GM19397 (cell line): ENCODE measurements at regions not wholly inside any gene's neighbourhood (a gene's known extent, or its start where the extent isn't known, plus 50 kb on each side); places are given as distances from the start of the nearest gene placed in this dataset.

Source experiments
- ATAC-seq: cut with Tn5 transposase; IDR thresholded peaks from one replicate; pipeline ENCODE4 v1.9.1; 2021; ENCODE audit warnings: mild to moderate bottlenecking, moderate library complexity; ENCODE audit not compliant: unreplicated experiment

DNA sequence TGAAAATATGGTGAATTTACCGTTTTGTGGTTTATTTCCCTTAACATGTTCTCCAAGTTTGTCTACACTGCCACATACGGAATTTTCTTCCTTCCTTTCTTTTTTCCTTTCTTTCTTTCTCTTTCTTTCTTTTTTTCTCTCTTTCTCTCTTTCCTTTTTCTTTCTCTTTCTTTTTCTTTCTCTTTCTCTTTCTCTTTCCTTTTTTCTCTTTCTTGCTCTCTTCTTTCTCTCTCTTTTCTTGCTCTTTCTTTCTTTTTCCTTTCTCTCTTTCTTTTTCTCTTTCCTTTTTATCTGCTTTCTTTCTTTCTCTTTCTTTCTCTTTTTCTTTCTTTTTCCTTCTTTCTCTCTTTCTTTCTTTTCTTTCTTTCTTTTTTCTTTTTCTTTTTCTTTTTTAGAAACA is 1962.3 kb upstream of the PCDH20 start:
- no peak for ATAC-seq

DNA sequence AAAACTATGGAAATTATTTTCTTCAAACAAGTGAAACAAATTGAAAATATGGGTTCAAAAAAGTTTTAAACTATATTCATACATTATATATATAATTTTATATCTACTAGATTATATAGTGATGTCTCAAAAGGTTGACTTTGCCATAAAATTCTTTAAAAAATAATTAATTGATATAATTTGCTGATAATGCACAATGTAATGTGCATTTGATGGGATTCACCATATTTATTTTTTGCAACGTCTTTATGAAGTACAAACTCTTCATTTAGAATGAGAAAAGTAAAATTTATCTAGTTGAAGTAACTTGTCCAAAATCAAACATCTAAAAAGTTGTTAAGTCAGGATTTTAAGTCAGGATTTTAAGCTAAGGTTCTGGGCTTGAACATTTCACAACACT is 1954.5 kb upstream of the PCDH20 start:
- no peak for ATAC-seq

DNA sequence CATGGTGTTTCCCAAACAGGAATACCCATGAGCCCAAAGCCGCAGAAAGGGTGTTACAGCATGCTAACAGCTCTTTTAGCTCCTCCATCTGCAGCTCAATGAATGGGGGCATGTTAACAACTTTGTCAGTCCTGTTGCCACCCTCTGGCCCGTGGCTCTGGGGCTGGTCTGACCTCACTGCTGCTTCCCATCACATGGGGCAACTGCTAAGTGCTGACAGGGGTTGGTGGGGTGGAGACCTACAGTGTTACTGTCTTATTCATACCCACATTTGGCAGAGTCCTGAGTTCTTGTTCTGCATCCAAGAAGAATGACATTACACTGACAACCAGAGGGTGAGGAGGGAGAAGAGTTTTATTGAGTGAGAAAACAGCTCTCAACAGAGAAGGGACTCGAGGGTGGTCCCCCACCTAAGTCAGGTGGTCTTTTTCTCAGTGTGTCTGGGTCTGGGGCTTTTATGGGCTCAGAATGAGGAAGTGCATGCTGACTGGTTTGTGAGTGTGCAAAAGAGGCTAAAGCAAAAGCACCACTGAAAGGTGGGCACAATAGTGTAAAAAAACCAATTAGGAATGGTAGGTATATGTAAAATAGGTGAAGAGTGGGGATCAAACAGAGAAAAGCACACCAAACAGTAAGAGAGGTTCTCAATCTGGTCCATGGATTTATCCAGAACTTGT is 1952.0 kb upstream of the PCDH20 start:
- no peak for ATAC-seq

DNA sequence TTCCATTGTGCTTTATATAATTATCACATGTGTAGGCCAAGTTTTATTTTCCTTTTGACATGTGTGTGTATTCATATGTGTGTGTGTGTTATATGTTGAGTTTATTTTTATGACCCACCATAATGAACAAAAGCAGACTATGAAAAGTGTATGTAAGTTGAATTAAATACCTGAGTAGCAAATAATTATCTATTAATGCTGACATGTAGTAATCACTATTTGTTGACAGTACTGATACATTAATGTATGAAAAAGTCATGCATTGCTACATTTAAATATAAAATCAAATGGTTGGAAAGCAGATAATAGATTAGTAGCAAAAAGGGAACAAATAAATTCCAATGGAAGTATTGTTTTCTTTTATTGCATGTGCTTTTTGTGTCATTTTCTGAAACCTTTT is 1948.5 kb upstream of the PCDH20 start:
- ATAC-seq, result no peak

DNA sequence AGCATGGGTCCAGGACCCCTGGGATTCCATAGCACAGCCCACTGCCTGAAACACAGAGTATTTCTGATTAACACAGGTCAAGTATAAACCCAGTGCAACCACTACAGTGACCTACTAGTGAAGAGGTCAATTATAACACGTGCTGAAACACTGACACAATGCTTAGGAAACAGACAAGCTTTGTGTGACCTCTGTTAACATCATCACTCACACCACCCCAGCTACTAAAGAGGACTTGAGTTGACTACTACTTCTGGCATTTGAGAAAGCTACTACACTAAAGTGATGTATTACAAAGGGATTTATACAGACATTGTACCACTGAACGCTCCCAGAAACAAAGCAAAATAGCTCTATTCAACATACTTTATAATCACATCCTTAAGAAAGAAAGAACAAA is 1935.9 kb upstream of the PCDH20 start:
- no peak for ATAC-seq

DNA sequence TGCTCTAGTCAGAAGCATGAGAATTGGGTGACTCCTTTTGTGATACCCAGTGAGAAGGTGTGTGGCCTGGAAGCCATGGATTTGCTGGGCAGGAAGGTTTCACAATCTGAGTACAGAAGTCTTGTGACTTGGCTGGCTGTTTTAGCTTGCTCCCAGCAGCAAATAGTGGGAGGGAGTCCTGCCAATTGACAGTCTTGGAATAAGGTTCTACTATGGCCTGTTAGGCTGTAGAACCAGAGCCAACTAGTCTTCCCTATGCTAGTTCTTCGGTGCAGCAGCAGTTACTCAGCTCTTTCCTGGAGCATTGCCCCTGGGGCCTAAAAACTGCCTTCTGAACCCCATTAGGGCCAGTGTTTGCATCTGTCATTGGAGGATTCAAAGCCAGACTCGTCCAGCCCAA is 1935.4 kb upstream of the PCDH20 start:
- no peak for ATAC-seq

DNA sequence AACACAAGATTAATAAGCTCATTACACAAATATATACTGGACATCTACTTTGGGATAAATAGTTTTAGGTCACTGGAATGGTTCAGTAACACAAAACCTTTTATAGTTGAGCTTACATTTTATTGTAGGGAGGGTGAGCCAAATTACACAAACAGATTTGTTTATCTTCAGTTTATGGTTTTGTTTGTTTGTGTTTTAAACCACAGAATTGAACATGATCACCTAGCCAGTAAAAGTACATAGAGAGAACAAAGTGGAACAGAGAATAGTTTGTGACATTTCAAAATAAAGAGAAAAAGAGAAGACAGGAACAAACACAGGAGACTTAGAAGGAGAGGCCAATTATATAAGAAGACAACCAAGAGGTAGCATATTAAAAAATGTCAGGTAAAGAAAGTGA is 1930.2 kb upstream of the PCDH20 start:
- no peak for ATAC-seq

DNA sequence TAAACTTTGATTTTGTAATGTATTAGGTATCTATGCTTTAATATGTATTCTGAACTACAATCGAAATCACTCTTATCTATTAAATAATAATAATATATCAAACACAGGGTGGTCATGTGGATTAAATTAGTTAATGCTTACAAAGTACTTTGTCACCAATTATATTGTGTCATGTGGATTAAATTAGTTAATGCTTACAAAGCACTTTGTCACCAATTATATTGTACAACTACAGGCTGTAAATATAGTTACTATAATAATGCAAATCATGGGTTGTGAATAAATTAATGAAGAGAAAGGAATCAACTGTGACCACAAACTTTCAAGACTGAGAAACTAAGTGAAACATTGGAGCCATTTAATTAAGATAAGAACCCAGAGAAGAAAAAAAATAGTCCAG is 1929.1 kb upstream of the PCDH20 start:
- no peak for ATAC-seq

DNA sequence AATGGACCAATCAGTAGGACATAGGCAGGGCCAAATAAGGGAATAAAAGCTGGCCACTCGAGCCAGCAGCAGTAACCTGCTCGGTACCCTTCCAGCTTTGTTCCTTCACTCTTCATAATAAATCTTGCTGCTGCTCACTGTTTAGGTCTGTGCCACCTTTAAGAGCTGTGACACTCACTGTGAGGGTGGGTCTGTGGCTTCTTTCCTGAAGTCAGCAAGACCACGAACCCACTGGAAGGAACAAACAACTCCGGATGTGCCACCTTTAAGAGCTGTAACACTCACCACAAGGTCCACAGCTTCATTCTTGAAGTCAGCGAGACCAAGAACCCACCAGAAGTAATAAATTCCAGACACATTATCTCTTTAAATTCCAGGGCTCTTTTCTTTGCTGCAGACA is 1922.3 kb upstream of the PCDH20 start:
- ATAC-seq, result no peak

DNA sequence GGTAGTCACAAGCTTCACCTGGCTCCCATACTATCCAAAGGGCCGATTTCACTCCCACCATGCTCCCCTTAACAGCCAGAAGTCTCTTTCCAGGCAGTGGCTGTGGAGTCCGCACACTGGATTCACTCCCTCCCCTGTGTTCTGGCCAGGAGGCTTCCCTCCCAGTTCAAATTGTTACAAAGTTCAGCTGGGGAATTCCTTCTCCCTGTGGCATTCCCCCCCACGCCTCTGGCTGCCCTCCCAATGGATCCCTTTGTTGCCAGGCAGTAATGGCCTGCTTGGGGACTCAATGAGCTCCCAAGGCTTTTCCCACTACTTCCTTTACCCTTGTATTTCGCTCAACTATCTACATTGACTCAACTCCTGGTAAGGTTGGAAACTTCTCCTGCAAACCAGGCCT is 1921.4 kb upstream of the PCDH20 start:
- ATAC-seq, result no peak

DNA sequence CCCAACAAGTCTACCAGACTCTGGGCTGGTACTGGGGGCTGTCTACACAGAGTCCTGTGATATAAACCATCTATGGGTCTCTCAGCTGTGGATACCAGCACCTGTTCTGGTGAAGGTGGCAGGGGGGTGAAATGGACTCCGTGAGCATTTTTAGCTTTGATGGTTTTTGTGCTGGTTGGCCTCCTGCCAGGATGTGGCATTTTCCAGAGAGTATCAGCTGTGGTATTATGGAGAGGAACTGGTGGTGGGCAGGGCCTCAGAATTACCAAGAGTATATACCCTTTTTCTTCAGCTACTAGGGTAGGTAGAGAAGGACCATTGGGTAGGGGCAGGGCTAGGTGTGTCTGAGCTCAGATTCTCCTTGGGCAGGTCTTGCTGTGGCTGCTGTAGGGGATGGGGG is 1920.9 kb upstream of the PCDH20 start:
- ATAC-seq, result no peak

DNA sequence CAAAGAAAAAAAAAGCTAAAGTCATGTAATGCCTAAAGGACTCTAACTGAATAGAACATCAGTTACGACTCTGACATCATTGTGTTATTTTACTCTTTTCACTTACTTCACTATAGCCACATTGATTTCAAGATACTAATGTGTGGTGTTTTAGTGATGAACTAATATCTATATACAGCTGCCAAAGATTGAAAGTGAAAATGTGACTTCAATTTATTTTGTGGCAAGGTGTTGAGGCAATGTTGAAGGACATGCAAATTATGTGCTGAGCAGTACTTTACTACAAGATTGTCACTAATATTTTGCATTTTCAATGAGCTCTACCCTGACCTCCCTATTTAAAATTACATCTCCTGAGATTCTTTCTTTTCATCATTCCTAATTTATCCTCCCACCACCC is 1911.9 kb upstream of the PCDH20 start:
- no peak for ATAC-seq

DNA sequence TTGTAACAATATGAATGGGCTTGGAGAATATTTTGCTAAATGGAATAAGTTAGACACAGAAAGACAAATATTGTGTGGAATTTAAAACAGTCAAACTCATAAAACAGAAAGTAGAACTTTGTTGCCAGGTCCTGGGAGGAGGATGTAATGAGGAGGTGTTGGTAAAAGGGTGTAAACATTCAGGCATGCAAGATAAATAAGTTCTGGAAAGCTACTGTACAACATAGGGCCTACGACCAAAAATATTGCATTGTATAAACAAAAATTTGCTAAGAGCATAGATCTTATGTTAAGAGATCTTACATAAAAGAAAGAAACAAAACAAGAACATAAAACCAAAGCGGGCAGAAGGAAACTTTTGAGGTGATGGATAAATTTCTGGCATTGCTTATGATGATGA is 1907.8 kb upstream of the PCDH20 start:
- no peak for ATAC-seq

DNA sequence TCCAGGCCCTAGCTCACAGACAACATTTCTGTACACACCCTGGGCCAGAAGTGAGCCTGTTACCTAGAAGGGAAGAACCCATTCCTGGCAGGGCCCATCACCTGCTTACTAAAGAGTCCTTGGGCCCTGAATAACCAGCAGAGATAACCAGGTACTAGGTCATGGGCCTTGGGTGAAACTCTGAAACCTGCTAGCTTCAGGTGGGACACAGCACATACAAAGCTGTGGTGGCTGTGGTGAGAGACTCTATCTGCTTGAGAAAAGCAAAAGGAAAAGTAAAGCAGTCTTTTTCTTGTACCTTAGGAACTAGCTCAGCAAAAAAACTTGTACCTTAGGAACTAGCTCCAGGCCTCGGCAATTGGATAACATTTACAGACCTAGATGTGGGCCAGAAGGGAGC is 1895.9 kb upstream of the PCDH20 start:
- no peak for ATAC-seq

DNA sequence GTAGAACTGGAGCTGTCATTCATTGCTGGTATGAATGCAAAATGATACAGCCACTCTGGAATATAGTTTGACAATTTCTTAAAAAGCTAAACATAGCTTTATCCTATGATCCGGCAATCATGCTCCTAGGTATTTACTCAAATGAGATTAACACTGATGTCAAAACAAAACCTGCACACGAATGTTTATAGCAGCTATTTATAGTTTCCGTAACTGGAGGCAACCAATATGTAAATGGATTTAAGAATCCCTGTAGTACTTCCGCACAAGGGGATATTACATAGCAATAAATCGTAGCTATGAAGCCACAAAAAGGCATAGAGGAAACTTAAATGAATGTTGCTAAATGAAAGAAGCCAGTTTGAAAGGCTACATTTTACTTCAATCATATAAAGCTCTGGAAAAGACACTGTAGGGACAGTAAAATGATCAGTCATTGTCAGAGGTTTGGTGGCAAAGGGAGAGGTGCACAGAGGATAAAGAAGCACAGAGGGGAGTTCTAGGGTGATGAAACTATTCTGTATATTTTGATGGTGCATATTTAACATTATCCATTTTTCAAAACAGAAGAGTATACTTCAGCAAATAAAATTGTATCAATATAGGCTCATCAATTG is 1893.0 kb upstream of the PCDH20 start:
- no peak for ATAC-seq

DNA sequence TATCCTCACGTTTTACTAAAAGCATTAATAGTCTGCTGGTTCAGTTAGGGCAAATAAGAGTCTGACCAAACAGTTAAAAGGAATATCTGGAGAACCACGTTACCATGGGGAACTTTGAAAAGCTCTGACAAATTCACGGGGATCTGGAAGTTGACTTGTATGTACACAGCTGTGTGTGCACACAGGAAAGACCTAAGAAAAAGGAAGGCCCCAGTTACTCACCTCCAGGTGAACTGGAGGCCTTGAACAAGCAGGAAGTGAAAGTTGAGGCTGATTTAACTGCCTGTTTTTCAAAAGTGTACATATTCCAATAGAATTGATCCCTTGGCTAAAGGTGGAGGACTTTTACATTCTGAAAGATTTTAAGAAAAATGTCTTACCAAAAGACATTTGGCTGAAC is 1891.6 kb upstream of the PCDH20 start:
- ATAC-seq, result no peak

DNA sequence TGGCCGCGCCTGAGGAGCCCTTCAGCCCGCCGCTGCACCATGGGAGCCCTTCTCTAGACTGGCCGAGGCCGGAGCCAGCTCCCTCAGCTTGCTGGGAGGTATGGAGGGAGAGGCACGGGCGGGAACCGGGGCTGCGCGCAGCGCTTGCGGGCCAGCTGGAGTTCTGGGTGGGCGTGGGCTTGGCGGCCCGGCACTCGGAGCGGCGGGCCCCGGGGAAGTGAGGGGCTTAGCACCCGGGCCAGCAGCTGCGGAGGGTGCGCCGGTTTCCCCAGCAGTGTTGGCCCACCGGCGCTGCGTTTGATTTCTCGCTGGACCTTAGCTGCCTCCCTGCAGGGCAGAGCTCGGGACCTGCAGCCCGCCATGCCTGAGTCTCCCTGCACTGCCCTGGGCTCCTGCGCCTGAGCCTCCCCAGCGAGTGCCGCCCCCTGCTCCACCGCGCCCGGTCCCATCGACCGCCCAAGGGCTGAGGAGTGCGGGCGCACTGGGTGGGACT is 1890.0 kb upstream of the PCDH20 start:
- no peak for ATAC-seq

DNA sequence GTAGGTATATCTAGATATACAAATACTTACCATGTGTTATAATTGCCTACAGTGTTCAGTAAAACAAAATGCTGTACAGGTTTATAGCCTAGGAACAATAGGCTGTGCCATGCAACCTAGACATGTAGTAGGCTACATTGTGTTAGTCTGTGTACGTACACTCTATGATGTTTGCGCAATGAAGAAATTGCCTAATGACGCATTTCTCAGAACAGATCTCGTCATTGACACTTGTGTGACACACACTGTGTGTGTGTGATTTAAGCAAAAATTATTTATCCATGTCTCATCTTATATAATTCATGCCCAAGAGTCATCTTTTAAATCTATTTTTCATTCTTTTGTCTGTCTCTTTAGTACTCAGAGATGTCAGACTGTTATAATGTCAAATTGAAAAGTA is 1888.8 kb upstream of the PCDH20 start:
- no peak for ATAC-seq

DNA sequence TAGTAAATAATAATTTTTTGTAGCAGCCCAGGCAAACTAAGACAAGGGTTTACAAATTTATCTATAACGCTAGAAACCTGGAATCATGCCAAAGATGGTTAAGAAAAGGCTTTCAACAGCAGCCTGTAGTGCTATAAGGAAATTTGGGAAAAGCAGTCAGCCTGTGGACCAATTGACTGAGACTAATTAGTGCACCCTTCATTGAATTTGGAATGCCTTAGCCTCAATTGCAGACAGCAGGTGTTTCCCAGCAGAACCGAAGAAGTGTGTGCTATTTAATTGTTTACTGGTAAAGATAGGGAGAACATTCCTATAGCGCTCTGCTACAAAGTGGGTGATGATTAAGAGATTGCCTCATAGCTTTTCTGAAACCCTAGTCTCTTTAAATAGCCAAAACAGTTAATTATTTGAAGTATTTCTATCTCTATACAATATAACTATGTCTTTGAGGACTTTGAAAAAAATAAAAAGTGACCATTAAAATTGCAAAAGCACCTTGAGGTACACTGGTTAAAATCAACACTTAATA is 1884.3 kb upstream of the PCDH20 start:
- ATAC-seq, result no peak

DNA sequence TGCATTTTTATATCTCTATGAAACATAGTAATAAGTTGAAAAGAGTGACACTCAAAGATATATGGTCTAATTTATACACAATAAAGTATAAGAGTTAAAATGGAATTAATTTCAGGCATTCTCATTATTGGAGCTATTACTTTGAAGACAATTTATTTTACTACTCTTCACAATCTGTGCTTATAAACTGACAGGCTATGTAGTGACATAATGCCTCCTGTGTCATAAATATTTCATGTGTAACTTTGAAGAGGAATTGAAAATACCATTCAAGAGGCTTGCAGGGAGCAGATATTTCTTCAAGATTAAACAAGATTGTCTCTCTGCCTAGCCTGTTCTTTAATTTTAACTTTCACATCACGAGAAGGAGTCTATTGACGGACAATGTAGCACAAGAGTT is 1881.5 kb upstream of the PCDH20 start:
- no peak for ATAC-seq

DNA sequence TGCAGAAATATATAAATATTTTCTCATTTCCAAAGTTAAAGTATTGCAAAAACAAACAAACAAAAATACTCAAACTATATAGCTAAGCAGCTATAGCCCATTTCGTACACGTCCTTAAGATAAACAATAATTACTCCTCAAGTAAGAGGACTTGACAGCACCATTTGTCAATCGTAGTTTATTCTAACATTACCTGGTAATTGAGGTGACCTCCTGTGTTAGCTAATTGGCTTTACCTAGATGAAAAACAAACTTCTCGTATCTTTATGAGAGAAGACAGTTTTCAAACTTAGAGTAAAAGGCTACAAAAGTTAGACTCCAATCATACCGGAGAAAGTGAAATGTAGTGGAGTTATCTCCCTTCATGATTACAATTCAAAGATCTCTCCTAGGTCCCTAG is 1876.1 kb upstream of the PCDH20 start:
- ATAC-seq, result no peak

DNA sequence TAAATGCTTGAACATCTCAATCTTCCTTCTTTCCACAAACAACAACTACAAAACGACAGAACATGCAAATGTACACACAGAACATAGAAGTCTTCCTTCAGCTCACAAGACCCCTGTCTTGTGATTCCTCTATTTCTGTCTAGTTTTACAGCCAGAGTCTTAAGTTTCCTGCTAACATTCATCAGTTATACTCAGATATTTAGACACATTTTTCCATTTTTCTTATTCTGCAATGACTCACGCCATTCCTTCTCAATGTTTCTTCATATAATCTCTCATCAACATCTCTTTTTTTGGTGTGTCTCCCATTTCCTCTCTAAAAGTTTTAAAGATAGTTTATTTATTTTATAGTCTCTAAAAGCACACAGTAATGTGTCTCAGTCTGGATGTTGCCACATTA is 1872.9 kb upstream of the PCDH20 start:
- no peak for ATAC-seq

DNA sequence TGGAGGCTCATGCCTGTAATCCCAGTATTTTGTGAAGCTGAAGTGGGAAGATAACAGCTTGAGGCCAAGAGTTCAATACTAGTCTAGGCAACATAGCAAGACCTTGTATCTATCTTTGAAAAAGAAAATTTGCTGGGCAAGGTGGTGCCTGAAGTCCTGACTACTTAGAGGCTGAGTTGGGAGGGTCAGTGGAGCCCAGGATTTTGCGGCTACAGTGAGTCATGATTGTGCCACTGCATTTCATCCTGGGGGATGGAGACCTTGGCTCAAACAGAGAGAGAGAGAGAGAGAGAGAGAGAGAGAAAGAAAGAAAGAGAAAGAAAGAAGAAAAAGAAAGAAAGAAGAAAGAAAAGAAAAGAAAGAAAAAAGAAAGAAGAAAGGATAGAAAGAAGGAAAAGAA is 1872.3 kb upstream of the PCDH20 start:
- no peak for ATAC-seq
